EL (cell line): ENCODE measurements at regions not wholly inside any gene's neighbourhood (a gene's known extent, or its start where the extent isn't known, plus 50 kb on each side); places are given as distances from the start of the nearest gene placed in this dataset.
A peak's percentile ranks its signal among the peaks of the same experiment; 100 is the strongest.

Experiments used
- DNase-seq: peaks from one replicate; pipeline ENCODE4 v3.0.0-alpha.2; 2016

DNA sequence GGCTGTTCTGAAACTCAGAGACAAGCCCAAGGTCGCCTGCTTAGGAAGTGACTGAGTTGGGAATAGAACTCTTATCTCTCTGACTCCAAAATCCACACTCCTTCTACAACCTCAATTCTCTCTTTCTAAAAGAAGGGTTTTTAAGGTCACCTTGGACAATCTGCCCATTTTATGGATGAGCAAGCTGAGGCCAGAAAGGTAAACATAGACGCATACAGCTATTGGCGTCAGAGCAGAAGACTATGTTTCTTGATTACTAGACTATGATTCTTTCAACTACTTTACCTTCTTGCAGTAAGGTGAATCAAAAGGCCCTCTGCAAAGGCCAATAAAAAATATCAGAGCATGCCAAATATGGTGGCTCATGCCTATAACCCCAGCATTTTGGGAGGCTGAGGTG lies 276.6 kb downstream of the CLIC5 start:
- no peak for DNase-seq

DNA sequence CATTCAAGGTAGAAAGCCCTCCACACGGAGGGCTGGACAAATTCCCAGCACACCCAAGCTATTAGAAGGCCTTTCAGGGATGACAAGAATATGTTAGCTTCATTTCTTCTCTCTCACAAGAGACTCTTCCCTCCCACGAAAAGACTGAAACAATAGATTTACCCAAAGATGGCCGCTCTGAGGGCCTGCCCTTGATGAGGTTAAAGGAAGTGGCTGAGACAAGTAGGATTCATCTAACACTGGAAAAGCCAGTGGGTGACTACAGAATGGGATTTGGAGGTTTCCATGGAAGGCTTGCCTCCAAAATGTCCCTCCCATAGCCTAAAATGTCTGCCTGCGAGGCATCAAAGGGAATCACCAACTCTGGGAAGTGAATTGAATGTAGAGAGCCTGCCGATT lies 277.6 kb downstream of the CLIC5 start:
- no peak for DNase-seq

DNA sequence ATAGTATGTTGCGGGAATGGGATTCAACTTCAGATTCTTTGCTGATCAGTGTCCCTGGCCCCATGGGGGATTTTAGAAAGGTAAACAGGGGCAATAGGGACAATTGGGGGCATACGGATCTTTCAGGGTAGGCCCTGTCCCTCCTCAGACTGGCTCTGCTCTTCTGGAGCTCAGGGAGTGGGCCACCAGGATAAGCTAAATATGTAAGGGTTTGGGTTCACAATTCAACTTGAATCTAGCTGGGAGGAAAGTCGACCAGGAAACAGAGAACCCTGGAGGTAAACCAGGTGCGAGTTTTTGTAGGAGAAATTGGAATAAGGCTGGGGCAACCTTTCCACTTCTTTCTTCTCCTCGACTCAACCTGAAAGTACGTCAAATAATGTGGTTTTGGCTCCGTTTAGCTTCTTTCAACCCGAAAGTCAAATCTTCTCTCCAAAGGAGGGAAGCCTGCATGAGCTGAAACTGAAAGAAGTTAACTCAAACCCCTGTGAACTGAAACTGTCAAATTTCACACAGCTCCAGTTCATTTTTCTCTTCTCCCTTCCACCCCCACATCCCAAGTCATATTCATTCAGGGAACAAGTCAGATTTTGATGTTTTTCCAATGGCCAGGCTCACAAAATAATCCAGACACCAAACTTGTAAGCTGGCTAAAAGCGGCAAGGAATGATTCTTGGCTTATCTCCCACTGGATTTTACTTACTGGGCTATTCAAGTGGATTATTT lies 278.2 kb downstream of the CLIC5 start:
- no peak for DNase-seq

DNA sequence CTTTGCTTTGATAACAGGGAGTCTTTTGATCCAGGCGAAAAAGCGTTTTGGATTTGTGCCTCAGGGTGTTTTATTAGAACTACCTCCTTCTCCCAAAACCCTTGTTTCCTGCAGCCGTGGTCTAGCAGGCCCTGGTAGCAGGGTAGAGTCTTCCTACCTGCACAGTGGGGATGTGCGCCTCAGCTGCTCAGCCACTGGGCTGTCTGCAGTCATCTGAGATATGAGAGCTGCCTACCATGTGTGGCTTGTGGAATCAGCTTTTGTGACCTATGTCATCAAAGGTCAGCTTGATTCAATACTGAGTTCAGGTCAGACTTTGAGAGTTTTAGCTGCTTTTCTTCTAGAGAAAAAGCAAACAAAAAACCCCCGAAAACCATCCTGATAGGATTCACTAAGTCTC lies 279.5 kb downstream of the CLIC5 start:
- DNase-seq, result no peak

DNA sequence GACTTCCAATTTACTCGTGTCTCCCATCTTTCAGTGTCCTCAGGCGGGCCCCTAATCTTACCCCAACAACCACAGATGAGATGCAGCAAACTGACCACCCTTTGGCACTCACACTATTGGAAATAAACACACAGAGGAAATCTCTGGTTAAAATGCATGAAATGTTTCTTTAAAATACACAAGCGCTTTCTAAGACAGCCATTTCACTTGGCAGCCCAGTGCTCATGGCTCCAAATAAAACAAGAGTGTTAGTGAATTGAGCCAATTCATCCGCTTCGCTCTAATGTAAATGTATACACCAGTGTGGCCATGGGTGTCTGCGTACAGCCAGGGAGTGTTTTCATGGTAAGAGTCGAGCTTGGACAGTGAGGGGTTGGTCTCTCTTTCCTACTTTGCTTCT lies 282.9 kb downstream of the CLIC5 start:
- no peak for DNase-seq

DNA sequence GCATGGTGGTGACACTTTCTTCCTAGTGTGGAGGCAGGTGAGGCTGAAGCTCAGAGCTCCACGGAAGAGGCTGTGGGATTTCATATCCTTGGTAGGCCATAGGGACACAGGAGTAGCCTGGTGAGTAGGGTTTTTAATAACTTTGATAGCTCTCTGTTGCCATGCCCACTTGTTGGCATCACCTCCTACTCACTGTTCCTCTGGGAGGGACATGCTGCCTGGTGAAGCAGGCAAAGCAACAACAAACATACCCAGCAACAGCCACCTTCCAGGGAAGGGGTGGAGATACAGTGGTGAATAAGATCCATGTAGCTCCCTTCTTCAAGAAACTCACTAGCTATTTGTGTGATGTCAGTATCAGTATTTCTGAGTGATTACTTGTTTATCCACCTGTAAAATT lies 285.4 kb downstream of the CLIC5 start:
- no peak for DNase-seq

DNA sequence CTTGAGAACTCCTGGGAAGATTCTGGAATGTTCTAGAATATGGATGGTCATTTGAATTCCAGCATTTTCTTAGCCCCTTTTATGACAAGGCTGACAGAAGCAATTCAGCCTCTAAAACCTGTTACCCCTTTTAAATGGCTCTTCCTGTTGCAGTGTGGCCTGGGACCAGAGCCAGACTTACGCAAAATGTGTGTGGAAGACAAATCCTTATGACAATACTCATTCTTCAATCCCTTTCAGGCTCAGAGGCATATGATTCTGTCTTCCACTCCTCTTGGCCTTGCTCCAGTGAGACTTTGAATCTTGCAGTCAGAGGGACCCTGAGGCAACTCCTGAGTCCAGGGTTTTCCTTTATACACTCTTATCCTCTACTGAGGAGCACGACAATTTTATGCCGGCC lies 287.0 kb downstream of the CLIC5 start:
- DNase-seq, result peak; percentile 82

DNA sequence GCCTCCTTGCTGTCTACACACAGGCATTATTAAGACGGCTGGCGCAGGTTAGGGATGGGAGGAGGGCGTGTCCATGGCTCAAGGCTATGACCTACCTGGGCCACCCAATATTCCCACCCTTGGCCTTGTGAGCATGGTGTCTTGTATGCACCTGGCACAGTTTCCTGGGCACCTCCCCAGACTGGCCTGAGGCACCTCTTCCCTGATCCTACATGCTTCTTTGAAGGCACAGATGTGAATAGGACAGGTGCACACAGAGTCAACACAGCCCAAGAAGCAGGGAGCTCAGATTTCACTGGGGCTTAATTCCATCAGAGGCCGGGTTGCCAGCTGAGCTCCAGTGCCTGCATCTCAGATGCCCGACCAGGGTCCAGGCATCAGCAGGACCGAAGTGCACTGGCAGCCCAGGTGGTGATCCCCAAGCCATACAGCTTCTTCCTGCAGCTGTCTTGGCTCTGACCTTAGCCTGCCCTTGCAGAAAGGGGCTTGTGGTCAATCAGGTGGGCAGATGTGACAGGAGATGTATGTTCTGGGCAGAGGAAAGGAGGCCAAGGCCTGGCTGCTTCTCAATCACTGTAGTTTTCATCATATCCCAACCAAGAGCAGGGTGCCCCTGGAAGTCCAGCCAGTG lies 287.7 kb downstream of the CLIC5 start:
- no peak for DNase-seq

DNA sequence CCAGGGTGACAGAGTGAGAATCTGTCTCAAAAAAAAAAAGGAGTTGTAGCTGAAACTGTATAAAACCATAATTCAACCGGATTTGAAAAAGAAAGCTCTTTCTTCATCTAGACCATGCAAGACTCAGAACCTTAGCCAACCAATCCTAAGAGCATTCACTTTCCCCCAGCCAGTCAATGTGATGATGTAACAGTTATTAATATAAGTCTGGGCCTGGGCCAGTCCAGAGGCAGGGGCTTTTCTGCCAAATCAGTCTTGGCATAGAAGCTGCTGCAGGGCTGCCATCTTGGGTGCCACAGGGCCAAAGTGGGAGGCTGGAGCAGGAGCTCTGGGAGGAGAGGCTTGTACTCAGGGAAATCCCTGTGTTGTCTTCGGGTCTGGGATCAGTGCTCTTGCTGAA lies 288.4 kb downstream of the CLIC5 start:
- no peak for DNase-seq

DNA sequence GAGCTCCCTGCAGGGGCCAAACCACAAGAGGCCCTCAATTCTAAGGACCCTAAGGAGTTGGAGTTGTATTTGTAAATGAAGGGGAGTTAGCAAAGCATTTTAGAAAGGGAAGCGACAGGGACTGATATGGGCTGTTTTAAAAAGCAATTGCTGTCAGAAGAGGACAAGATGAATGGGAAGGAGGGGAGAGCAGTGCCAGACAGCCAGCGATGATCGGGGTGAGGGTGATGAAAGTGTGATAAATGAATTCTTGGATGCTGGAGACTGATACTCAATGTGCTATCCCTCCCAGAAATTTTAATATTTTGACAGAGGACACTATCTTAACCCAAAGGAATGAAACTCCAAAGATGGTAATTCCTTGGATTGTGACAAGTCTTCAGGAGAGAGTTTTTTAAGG lies 289.2 kb downstream of the CLIC5 start:
- DNase-seq, result no peak

DNA sequence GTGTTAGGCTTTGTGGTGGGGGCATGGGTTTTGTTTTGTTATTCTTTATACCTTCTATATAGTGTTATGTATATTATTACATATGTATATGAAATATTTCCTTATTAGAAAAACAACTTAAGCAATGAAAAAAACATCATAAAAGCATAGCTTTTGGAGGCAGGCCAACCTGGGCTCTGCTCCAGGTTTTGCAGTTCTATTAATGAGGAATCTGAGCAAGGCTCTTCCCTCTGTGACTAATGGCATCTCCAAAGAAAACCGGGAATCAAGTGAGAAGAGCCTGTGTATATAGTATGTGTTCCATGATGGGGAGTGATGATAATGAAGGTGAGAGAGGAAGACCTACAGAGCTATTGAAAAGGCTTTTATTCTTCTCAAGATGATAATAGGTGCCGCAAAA lies 291.1 kb downstream of the CLIC5 start:
- DNase-seq, result peak; percentile 90

DNA sequence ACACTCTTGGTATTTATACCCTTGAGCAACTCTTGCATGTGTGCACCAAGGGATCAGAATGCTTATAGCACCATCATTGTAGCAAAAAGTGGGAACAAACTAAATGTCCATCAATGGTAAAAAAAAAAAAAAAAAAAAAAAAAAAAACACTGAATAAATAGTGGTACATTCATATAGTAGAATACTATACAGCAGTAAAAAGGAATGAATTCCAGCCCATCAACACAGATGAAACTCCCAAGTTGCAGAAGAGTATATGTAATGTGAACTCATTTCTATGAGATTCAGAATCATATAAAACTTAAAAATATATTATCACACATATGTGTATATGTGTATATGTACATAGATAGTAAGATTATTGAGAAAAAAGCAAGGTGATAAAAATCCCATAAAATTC lies 291.6 kb downstream of the CLIC5 start:
- DNase-seq, result no peak

DNA sequence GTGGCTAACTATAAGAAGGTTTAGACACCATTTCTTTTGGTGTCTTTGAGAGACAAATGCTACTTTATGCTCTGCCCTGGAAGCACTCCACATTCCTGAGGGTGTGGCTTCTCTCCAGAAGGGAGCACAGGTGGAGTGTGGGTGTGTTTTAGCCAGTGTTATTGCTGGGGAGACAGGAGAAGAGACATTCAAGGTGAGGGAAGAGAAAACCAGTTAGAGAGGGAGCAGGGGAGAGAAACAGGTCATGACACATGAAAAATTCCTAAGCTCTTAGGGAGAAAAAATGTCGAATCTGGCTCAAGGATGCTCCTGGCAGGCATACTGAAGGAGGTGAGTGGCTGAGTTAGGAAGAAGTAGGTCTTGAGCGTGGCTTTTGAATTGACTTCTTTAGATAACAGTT lies 292.8 kb downstream of the CLIC5 start:
- DNase-seq, result peak; percentile 23

DNA sequence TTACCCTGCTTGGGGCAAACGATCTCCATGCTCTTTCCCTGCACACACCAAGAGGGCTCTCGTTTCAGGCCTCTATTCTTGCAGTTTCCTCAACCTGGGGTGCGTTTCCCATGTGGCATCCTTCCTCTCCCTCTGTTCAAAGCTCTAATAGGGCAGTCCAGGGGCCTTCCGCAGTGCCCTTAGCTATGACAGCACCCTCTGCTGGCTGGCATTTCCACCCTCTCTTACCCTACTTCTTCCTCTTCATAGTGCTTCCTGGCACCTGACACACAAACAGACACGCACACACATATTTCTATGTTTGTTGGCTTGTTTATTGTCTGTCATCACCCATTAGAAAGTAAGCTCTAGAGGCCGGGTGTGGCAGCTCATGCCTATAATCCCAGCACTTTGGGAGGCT lies 294.0 kb downstream of the CLIC5 start:
- DNase-seq, result no peak

DNA sequence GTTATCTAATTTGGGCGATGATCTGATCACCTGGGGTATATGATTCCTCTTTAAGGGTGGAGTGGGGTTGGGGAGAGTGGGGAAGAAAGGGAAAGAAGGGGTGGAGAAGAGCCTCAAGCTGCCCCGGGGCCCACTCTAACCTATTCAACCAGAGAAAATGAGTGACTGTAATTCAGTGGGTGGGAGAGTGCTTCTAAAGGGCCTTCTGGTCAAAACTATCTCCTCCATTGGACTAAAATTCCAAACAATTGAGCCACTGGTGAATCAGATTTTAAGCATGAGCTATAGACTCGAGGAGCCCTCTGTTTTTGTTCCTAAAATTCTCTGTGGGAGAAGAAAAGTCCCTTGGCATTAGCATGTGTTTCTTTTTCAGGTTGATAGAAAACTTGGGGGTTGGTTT lies 296.8 kb downstream of the CLIC5 start:
- peak; percentile 81 for DNase-seq

DNA sequence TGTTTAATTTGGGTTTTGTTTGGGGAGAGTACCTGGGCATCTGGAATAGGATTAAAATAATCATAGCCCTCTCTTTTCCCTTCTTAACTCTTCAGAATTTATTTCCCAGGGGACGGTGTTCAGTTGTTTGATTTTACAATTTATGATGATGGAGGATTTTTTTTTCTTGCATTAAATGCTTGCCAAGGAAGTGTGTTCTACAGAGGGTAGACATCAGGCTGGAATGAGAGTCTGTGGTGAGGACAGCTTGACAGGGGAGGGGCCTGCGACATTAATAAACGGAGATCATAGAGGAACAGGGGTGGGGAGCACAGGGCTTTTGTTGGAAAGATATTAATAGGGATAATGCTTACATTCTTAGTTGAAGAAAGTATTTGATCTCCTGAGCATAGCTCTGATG lies 297.5 kb downstream of the CLIC5 start:
- no peak for DNase-seq

DNA sequence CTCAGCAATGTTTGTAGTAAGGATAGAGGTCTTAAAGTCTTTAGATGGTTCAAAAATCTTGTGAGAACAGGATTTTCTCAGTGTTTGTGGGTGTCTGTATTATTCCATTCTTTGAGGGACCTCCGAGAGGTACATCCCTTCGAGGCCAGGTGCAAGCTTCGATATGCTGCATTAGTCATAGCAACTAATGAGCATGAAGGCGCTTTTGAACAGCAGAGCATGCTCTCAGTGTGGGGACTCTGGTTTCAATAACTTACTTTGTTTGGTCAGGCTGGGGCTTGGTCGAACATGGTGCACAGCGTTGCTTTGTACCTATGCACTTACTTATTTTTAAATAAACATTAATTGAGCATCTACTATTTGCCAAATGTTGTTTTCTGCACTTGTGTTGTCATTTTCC lies 297.9 kb downstream of the CLIC5 start:
- no peak for DNase-seq

DNA sequence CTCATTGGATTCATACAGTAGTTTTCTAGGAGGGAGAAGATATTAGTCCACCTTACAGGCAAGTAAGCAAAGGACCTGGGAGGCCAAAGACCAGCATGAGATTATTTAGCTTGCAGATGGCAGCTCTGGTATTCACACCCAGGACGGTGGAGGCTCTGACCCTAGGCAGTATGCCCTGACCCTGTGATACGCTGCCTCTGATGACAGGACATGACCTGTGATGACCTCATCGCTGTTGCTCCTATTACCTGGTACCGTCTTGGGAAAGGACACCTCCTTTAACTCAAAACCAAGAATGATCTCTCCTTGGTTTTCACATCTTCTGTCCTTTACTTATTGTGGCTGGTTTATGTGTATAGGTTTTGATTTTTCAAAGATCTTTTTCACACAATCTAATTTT lies 298.6 kb downstream of the CLIC5 start:
- DNase-seq, result no peak

DNA sequence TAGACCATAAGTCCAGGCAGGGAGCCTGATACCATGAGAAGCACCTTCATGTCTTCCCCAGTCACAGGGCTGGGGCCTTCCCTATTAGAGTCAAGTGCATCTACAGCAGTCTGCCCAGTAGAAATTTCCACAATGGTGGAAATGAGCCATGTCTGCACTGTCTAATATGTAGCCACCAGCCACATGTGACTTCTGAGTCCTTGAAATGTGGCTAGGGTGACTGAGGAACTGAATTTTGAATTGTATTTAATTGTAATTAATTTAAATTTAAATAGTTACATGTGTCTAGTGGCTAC lies 300.2 kb downstream of the CLIC5 start:
- DNase-seq, result no peak

DNA sequence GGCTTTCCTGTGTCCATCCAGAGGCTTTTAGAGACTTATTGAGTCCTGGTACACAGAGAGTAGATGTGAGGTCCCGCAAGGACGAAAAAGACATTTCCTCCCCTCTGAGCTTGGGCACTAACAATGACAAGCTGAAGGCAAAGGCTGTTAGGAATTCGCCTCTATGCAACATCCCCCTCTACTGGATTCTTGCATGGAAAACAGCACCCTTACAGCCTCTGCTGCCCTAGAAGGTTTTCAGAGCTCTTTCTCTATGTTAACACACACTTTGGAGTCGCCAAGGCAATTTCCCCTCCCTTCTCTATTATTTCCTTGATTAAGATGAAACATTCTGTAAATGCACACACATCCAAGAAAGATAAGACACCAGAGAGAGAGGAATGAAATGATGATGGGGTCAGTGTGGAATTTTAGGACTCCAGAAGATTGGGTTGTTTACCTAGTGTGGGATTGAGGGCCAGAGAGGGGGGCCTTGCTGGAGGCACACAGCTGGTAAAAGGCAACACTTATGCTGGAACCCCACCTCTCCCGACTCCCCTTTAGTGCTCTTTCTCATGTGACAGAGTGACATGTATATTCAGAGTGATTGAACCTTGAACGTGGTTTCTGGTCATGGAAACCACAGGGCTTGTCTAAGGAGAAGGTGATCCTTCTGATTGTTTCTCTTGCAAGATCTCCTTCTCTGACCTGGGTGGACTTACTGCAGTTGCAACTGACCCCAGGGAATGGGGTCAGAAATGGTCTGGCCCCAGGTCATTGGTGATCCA lies 300.7 kb downstream of the CLIC5 start:
- DNase-seq, result peak; percentile 90

DNA sequence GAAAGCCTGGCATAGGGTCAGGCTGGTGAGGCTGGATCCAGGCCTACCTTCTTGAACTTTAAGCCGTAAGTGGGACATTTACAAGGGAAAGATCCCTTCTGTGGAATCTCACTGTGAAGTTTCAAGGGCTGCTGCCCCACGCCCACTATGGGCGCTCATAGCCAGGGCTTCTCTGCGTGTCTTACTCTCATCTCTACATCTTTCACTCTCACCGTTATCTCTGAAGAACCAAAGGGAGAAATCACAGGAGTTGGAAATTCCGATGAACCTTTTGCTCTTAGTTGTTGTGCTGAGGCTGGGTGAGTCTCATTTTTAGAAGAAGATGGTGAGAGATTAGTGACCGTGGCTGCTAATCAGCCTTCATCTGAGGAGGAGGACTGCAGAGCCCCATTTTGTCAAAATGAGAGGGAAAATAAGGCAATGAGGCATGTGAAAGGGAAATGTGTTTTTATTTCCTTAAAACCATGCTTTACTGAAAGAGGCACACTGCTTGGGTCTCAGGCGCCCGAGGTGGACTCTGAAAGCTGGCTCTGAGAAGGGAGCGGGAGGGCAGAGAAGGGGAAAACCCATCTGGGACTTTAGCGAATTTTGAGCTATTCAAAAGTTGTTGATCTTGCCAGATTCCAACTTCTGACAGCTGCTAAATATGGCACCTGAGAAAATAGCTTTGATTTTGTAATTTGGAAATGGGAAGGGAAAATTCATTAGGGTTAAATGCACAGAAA lies 301.5 kb downstream of the CLIC5 start:
- no peak for DNase-seq
